ENCODE measurements at regions not wholly inside any gene's neighbourhood (a gene's known extent, or its start where the extent isn't known, plus 50 kb on each side); places are given as distances from the start of the nearest gene placed in this dataset.

- no peak for DNase-seq (ENCODE audit: low spot score in 2 of 2)
- TF ChIP-seq, protein P1, sequence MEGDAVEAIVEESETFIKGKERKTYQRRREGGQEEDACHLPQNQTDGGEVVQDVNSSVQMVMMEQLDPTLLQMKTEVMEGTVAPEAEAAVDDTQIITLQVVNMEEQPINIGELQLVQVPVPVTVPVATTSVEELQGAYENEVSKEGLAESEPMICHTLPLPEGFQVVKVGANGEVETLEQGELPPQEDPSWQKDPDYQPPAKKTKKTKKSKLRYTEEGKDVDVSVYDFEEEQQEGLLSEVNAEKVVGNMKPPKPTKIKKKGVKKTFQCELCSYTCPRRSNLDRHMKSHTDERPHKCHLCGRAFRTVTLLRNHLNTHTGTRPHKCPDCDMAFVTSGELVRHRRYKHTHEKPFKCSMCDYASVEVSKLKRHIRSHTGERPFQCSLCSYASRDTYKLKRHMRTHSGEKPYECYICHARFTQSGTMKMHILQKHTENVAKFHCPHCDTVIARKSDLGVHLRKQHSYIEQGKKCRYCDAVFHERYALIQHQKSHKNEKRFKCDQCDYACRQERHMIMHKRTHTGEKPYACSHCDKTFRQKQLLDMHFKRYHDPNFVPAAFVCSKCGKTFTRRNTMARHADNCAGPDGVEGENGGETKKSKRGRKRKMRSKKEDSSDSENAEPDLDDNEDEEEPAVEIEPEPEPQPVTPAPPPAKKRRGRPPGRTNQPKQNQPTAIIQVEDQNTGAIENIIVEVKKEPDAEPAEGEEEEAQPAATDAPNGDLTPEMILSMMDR (IDR thresholded peaks at IDR 0.05), result no peak
- TF ChIP-seq EP300 (IDR thresholded peaks at IDR 0.05), result no peak
- TF ChIP-seq POLR2AphosphoS5 (IDR thresholded peaks at IDR 0.05), result no peak
- no peak for TF ChIP-seq POLR2A (IDR thresholded peaks at IDR 0.05)
- H3K27ac ChIP-seq, result peak overlapping the region; percentile 51
- H3K36me3 ChIP-seq, result no peaks in the 10 kb centered on the region
- H3K4me3 ChIP-seq, result no peak overlapping the region
- H3K27me3 ChIP-seq, result no peaks in the 10 kb centered on the region
- peaks cover 2% of the 10 kb centered on the region for H3K4me1 ChIP-seq
- WGBS, result 47% methylated on average over 1 of the region's 2 CpGs
- no peaks in the 10 kb centered on the region for H3K9me3 ChIP-seq
These were observed 169.6 kb upstream of the PODXL start for GRCh38 chr7:131726031-131726430.

GRCh38 chr7:131724776-131725345, 168.4 kb upstream of the PODXL start:
- Histone ChIP-seq H3K4me1 (peaks cover 2% of the 10 kb centered on the region), H3K27ac (no peak overlapping the region), H3K4me3 (no peak overlapping the region), H3K36me3 (no peaks in the 10 kb centered on the region), H3K27me3 (no peaks in the 10 kb centered on the region), H3K9me3 (no peaks in the 10 kb centered on the region)
- TF ChIP-seq, protein P1 (IDR thresholded peaks at IDR 0.05), result no peak
- TF ChIP-seq POLR2AphosphoS5 (IDR thresholded peaks at IDR 0.05) (no peak), POLR2A (IDR thresholded peaks at IDR 0.05) (no peak), EP300 (IDR thresholded peaks at IDR 0.05) (no peak)
- WGBS, result 86% methylated on average over 4 of the region's 4 CpGs
- no peak for DNase-seq (ENCODE audit: low spot score in 2 of 2)

GRCh38 chr7:131723926-131724325, 167.5 kb upstream of the PODXL start:
- peaks cover 2% of the 10 kb centered on the region for H3K4me1 ChIP-seq
- no peak overlapping the region for H3K4me3 ChIP-seq
- no peak overlapping the region for H3K27ac ChIP-seq
- no peaks in the 10 kb centered on the region for H3K36me3 ChIP-seq
- H3K9me3 ChIP-seq, result no peaks in the 10 kb centered on the region
- TF ChIP-seq, protein P1 (IDR thresholded peaks at IDR 0.05), result no peak
- TF ChIP-seq EP300 (IDR thresholded peaks at IDR 0.05) (no peak), POLR2A (IDR thresholded peaks at IDR 0.05) (no peak), POLR2AphosphoS5 (IDR thresholded peaks at IDR 0.05) (no peak)
- 59% methylated on average over 6 of the region's 6 CpGs for WGBS
- no peaks in the 10 kb centered on the region for H3K27me3 ChIP-seq
- no peak for DNase-seq (ENCODE audit: low spot score in 2 of 2)

GRCh38 chr7:131722371-131722770, 165.9 kb upstream of the PODXL start:
- no peaks in the 10 kb centered on the region for H3K9me3 ChIP-seq
- H3K4me3 ChIP-seq, result no peak overlapping the region
- no peak for DNase-seq (ENCODE audit: low spot score in 2 of 2)
- peaks cover 2% of the 10 kb centered on the region for H3K4me1 ChIP-seq
- H3K27ac ChIP-seq, result no peak overlapping the region
- no peaks in the 10 kb centered on the region for H3K36me3 ChIP-seq
- WGBS, result 49% methylated on average over 4 of the region's 4 CpGs
- no peaks in the 10 kb centered on the region for H3K27me3 ChIP-seq
- TF ChIP-seq POLR2AphosphoS5 (IDR thresholded peaks at IDR 0.05) (no peak), POLR2A (IDR thresholded peaks at IDR 0.05) (no peak), EP300 (IDR thresholded peaks at IDR 0.05) (no peak)
- TF ChIP-seq, protein P1 (IDR thresholded peaks at IDR 0.05), result no peak

DNA sequence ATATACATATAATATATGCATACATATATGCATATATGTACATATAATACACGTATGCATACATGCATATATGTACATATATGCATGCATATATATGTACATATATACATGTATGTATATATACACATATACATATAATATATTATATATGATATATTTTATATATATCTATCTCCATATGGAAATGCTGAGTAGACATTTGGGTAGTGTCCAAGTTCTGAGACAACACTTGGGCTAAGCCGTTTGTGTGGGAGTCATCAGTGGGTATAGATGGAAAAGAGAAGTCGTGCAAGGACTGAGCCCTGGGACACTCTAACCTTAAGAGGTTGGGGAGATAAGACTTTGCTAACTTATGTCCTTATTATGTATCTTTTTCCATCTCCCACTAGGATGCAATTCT, 165.2 kb upstream of the PODXL start:
- TF ChIP-seq POLR2A (IDR thresholded peaks at IDR 0.05) (no peak), POLR2AphosphoS5 (IDR thresholded peaks at IDR 0.05) (no peak), EP300 (IDR thresholded peaks at IDR 0.05) (no peak)
- TF ChIP-seq, protein P1 (IDR thresholded peaks at IDR 0.05), result no peak
- H3K27ac ChIP-seq, result no peak overlapping the region
- H3K36me3 ChIP-seq, result no peaks in the 10 kb centered on the region
- no peaks in the 10 kb centered on the region for H3K9me3 ChIP-seq
- no peaks in the 10 kb centered on the region for H3K27me3 ChIP-seq
- no peak for DNase-seq (ENCODE audit: low spot score in 2 of 2)
- 66% methylated on average over 3 of the region's 3 CpGs for WGBS
- H3K4me3 ChIP-seq, result no peak overlapping the region
- H3K4me1 ChIP-seq, result peaks cover 2% of the 10 kb centered on the region
